Activated CD8-positive, alpha-beta memory T cell treated with anti-CD3 and anti-CD28 coated beads, Interleukin-2, amount 50 U/mL, for 1 hour (primary cell): ENCODE measurements at regions not wholly inside any gene's neighbourhood (a gene's known extent, or its start where the extent isn't known, plus 50 kb on each side); places are given as distances from the start of the nearest gene placed in this dataset.
A peak's percentile ranks its signal among the peaks of the same experiment; 100 is the strongest.

Source experiments
- DNase-seq: peaks from one replicate; pipeline ENCODE4 v3.0.0-alpha.2; 2020; ENCODE audit errors: extremely low read depth

DNA sequence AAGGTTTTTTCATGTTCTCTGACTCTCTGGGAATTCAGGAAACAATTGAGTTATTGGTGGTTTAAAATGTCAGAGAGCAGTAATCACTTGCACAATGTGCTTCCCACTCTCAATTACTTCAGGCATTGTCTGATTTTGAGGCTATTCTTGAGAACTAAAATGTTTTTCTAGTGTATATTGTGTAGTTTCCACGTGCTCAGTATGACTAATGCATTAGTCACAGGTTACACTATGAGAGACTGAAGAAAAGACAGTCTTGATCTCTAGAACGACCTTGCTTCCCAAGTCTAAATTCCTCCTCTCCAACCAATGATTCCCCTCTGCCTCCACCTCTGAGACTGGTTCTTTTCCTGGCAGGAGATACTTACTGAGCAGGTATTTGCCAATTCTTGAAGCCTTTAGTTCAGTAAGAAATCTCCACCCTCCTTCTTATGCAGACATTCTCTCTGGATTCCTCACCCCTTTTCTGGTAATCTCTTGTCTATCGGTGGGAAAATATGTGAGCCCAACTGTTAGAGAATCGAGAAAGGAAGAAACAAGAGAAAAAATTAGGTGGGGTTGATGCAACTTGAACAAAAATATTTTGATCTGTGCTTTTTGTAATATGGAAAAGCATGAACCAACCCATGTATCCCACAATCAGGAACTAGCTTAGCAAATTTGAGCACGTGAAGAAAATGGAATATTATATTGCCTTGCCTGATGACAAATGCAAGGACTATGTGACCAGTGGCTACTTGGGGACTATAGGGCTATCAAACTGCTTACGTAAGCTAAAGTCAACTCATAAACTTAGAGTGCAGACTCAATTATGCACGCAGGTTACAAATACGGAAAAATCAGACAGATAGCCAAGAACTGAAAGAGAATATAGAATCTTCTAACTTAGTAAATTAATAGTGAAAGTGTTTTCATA, 61.1 kb upstream of the SLC22A16 start:
- DNase-seq: no peak

DNA sequence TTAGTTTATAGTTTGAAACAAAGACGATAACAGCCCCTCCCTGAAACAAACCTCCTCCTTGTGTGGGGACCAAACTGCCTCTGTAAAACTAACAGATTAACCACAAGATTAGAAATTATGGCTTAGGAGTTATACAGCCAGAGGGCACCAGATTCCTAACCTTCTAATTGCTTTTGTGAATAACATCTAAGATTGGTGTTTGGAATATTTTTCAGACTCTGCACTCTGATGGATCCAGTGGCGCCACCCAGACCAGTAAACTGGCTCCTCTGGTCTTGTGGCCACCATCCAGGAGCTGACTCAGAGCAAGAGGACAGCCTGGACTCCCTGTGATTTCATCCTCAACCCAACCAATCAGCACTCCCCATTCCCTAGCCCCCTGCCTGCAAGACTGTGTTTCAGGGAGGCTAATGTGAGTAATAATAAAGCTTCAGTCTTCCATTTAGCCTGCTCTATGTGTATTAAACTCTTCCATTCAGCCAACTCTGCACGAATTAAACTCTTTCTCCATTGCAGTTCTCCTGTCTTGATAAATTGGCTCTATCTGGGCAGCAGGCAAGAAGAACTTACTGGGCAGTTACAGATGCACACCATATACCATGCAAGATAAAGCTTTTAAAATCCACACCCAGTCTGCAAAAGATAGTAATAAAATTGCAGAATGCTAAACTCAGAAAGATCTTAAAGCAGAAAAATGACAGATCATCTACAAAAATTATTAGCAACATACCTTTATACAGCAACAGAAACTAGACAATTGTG, 58.5 kb upstream of the SLC22A16 start:
- no peak for DNase-seq

DNA sequence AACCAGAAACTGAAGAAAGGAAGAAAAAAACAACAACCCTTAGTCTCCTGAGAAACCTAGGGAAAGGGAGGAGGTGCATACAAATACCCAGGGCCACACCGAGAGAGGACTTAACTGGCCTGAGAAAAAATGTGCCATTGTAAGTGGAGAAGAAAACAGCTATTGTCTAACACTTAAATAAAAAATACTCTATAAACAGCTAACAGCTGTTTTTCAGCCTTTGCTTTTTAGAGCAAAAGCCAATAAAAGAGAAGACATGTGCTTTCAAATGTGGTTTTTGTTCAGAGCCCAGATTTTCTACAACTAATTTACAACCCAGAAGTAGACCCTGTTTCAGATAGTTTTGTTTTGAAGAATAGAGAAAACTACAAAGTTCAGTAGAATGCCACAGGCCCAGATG, 56.0 kb upstream of the SLC22A16 start:
- no peak for DNase-seq

DNA sequence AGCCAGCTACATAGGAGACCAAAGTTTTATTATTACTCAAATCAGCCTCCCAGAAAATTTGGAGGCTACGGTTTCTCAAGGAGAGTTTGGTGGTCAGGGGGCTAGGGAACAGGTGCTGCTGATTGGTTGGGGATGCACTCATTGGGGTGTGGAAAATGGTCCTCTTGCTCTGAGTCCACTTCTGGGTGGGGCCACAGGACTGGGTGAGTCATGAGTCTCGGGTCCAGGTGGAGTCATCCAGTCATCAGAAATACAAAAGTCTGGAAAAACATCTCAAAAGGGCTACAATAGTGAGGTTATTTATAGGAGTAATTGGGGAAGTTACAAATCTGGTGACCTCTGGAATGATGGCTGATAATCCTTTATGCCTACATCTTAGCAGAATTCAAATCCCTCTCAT, 54.3 kb upstream of the SLC22A16 start:
- DNase-seq: no peak

DNA sequence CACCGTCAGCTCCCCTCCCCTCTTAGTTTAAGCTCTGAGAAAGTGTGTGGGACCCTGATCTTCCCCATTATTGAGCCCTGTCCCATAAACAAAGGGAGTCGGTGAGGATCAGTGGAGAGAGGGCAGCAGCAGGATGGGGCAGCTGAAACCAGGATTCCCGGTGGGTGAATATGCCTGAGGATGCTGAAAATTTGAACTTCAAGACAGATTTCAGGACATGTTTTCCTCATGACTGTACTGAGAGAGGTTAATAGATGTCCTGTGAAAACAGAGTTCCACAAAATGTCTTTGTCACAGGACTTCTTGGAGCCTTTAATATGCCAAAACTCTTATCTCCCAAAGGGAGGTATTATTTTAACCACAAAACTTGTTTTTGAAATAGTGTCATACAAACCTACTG, 53.5 kb upstream of the SLC22A16 start:
- no peak for DNase-seq

DNA sequence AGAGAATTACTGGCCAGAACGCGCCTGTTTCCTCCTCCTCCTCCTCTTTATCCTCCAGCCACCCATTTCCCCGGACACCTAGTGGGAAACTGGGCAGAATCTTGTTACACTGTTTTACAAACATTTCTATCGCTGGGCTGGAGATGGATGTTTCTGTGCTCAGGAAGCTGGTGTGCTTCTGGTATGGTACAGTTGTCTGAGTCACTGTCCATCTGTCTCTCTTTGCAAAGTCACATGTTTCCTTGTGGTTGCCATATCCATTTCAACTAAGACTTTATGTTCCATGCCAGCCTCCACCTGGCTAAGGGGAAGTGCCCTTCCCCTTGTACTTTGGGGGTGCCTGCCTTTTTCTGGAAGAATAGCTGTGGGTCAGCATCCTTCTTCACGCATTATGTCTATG, 52.9 kb upstream of the SLC22A16 start:
- no peak for DNase-seq

DNA sequence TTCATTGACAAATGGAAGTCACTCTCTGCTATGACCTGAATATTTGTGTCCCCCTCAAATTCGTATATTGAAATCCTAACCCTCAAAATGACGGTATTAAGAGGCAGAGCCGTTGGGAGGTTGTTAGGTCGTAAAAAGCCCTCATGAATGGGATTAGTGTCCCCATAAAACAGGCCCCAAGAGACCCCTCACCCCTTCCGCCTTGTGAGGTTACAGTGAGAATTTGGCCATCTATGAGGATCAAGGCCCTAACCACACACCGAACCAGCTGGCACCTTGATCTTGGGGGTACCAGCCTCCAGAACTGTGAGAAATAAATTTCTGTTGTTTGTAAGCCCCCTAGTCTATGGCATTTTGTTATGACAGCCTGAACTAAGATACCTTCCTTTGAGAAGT, 52.5 kb upstream of the SLC22A16 start:
- DNase-seq: no peak

DNA sequence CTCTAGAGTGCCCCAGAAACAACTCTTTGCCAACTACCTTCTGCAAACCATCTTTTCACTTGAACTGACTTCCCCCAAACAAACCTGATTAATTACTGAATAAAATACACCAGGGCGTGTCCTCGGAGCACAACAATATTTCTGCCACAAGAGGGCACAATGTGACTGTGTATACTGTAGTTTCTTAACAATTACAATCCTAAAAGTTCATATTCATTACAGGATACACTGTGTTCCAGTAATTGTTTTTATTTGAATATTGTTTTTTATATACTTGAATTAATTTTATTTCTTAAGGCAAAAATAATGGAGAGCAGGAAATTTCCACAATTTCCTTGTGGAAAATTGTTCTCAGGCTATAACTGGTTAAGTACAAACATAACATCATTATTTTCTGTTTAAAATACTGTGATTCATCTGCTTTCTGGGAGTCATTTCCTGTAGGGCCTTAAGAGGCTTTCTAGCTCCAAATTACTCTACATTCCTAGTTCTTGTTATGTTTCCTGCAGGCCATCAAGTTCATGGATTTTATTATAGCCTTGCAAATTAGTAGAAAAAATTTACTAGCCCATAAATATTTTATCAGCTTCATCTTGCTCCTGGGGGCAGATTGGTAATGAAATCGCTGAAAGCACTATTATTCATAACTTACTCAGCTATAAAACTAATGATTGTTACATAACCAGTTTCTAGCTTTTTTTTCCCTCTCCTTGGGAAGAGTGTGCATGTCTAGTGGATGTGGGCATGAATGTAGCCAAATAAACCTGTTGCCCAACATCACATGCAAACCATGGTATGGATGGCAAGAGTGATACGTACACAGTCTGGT, 51.9 kb upstream of the SLC22A16 start:
- peak; percentile 11 for DNase-seq

DNA sequence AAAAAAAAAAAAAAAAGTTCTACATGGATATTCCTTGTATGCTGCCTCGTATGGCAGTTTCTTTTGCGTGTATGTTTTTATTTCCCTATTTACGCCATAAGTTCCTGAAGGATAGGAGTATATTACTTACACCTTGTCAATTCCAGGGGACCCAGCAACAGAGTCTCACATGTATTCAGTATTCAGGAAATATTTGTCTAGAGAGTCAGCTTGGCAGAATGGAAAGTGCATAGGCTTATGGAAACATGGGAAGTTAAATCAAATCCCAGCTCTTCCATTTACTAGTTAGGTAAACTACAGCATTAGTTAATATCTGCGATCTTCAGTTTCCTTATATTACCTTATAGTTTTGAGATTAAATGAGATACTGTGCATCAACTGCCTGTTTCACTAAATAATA, 51.1 kb upstream of the SLC22A16 start:
- DNase-seq: no peak

DNA sequence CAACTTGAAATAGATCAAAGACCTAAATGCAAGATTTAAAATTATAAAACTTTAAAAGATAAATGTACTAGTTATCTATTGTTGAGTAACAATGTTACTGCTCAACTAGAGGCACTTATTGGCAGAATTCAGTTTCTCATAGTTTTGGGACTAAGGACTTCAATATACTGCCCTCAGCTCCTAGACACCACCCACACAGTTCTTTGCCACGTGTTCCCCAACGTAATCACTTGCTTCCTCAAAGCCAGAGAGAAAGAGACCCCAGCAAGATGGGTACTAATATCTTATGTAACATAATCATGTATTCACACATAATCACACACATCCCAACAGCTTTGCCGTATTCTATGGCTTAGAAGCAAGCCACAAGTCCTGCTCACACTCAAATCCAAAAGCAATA, 50.3 kb upstream of the SLC22A16 start:
- DNase-seq: no peak
